GM04504 (cell line): ENCODE measurements at regions not wholly inside any gene's neighbourhood (a gene's known extent, or its start where the extent isn't known, plus 50 kb on each side); places are given as distances from the start of the nearest gene placed in this dataset.

Experiments used
- DNase-seq: peaks from one replicate; pipeline ENCODE4 v3.0.0-alpha.2; 2012; ENCODE audit warnings: low read depth

GRCh38 chrX:51437521-51437920 is 58.9 kb downstream of the NUDT11 start:
- DNase-seq, result no peak

DNA sequence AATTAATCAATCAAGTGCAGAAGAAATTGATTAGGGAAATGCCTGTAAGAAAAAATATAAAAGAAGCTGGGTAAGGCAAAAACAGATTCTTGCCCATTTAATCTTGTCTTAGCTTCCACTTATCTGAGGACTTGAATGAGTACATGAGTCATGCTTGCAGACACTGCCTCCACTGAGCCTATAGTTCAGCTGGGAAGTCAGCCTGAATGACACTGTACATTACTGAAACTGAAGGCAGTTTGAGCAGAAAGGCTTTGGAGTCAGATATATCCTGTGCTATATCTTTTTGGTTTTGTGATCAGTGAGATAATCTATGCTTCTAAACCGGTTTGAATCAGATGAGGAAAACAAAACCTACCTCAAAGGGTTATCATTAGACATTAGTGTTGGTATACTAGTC is 61.3 kb downstream of the NUDT11 start:
- no peak for DNase-seq

- no peak for DNase-seq
Observed at GRCh38 chrX:51421972-51422597, 74.3 kb downstream of the NUDT11 start.

DNA sequence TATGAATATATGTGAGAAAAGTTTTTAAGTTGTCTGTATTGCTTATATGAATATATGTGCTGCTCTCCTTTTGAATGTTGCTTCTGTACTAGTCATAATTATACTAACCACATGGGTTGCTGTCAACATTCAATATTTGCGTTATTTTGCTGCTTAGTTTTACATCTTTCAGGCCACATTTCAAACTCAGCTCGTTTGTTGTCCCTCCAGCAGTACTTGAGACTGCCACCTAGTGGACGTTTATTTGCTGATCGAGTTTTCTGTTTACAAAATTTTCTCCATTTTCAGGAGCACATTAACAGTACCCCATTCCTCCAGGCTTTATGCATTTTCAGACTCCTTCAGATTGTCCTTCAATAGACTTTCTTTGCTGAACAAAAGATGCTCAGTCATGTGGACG is 75.8 kb downstream of the NUDT11 start:
- DNase-seq, result peak; percentile 8

DNA sequence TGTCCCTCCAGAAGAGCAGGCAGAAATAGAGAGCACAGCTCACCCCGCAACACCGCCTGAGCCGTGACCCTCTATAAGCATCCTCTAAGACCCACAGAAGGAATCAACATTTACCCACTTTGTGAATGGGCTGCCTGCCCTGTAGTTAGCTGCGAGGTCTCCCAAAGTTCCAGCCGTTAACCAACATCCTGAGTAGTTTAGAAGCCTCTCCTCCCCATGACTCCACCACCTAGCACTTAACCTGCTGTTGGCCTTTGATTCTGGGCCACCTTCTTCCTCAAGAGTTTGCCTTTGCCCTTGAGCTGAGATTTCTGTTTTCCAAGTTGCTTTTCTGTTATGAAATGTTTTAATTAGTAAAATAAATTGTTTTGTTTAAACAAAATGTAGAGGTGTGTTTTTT is 75.8 kb downstream of the NUDT10 start:
- DNase-seq, result no peak

DNA sequence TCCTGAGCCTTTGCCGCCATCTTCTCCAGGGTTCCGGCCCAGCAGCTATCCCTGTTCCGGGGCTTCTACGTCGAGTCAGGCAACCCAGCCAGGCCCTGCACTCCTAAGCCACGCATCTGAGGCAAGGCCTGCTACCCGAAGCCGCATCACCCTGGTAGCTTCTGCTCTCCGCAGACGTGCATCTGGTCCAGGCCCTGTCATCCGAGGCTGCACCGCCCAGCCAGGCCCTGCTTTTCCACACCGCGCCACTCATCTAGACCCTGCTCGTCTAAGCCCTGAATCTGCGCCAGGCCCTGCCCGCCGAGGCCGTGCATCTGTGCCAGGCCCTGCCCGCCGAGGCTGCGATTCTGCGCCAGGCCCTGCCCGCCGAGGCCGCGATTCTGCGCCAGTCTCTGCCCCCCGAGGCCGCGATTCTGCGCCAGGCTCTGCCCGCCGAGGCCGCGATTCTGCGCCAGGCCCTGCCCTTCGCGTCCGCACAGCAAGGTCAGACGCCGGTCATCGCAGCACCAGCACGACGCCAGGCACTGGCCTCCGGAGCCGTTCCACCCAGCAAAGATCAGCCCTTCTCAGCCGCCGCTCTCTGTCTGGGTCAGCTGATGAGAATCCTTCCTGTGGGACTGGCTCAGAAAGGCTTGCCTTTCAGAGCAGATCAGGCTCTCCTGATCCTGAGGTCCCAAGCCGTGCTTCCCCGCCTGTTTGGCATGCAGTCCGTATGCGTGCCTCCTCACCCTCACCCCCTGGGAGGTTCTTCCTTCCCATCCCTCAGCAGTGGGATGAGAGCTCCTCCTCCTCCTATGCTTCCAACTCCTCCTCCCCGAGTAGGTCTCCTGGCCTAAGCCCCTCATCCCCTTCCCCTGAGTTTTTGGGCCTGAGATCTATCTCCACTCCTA is 75.1 kb downstream of the NUDT10 start:
- no peak for DNase-seq

DNA sequence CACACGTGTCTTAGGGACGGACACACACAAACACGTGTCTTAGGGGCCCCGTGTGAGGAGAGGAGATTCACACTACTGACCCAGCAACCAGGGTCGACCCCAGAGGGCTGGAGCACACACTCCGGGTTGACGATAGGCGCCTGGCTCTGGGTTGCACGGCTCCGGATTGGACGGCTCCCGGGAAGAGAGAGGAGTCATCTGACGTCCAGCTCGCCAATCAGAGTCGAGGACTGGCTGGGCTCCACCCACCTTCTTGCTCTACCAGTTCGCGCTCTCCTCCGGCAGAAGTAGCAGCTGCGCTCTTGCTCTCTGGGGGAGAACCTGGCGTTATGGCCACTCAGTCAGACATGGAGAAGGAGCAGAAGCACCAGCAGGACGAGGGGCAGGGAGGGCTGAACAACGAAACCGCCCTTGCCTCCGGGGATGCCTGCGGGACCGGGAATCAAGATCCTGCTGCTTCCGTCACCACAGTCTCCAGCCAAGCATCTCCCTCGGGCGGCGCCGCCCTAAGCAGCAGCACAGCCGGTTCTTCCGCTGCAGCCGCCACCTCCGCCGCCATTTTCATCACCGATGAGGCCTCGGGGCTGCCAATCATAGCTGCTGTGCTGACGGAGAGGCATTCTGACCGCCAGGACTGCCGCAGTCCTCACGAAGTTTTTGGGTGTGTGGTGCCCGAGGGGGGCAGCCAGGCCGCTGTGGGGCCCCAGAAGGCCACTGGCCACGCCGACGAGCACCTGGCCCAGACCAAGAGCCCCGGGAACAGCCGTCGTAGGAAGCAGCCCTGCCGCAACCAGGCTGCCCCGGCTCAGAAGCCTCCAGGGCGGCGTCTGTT is 74.3 kb downstream of the NUDT10 start:
- no peak for DNase-seq

GRCh38 chrX:51404445-51404844 is 71.8 kb downstream of the NUDT10 start:
- no peak for DNase-seq

DNA sequence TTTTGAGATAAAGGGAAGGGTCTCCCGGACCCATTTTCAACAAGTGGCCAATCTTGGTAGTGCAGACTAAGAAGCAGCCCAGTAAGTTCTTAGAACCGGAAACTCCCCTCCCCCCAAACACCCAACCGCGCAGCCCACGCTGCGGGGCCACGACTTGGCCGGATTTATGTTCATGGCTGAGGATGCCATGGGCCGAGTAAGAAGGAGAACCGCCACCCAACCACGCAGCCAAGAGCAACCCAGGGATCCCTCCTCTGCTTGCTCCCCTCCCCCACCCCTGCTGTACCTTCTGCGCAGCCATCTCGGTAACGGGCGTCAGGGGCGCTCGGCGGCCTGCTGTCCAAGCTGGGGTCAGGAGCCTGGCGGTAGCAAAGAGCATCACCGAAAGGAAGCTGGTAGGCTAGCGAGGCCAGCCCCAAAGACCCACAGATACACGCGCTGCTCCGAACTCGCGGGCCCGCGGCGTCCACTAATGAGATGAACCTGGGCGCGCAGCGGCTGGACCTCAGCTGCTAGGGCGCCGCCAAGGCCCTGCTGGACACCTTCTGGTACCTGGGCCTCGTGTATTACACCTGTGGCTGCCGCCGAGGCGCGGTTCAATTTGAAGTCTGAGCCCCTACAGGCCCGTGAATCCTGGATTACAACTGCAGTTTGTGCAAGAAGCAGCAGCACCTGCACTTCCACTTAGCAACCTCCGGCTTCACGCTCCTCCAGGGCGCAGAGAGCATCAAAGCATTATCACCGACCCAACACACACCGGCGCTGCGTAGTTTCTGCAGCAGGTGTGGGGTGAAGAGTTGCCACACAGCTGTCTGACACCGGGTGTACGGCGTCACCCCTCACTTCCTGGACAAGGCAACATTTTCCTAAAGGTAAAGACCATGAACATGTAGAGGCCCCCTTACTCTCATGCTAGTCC is 63.4 kb downstream of the NUDT10 start:
- no peak for DNase-seq

GRCh38 chrX:51395480-51395809 is 62.8 kb downstream of the NUDT10 start:
- DNase-seq, result no peak
